HepG2 (cell line): ENCODE measurements at regions not wholly inside any gene's neighbourhood (a gene's known extent, or its start where the extent isn't known, plus 50 kb on each side); places are given as distances from the start of the nearest gene placed in this dataset.

Source experiments
- BRCA1 ChIP-seq: sonication (generic); formaldehyde crosslinking; IDR thresholded peaks from 2 replicates; pipeline ENCODE4 v1.4.0; 2020; ENCODE audit warnings: missing genetic modification reagents
- CEBPB ChIP-seq: IDR thresholded peaks from 2 replicates; pipeline ENCODE4 v1.6.1; 2011; ENCODE audit warnings: low read depth, low read length, improper control_type of control experiment, borderline replicate concordance
- EZH2 ChIP-seq: conservative IDR thresholded peaks from 2 replicates; pipeline ENCODE4 v1.6.1; 2012; ENCODE audit warnings: mild to moderate bottlenecking, low read depth, low read length, moderate library complexity
- FOXJ3 ChIP-seq: sonication (generic); formaldehyde crosslinking; IDR thresholded peaks from 2 replicates; pipeline ENCODE4 v1.4.0; 2020; ENCODE audit warnings: missing genetic modification reagents, mild to moderate bottlenecking, borderline replicate concordance
- HES4 ChIP-seq: sonication (generic); formaldehyde crosslinking; IDR thresholded peaks from 2 replicates; pipeline ENCODE4 v1.9.0; 2021; ENCODE audit warnings: mild to moderate bottlenecking, missing genetic modification reagents, borderline replicate concordance
- NCOR1 ChIP-seq: fragments of 200-600 bp; sonication (generic); IDR thresholded peaks from 2 replicates; pipeline ENCODE4 v1.7.0; 2017; ENCODE audit warnings: antibody characterized with exemption, low read length, borderline replicate concordance
- NFE2 ChIP-seq: sonication (generic); formaldehyde crosslinking; IDR thresholded peaks from 2 replicates; pipeline ENCODE4 v1.4.0; 2020; ENCODE audit warnings: missing genetic modification reagents
- NFRKB ChIP-seq: fragments of 450-650 bp; IDR thresholded peaks from 2 replicates; pipeline ENCODE4 v1.6.1; 2017
- POLR2AphosphoS5 ChIP-seq: IDR thresholded peaks from 2 replicates; pipeline ENCODE4 v1.6.1; 2012; ENCODE audit warnings: low read depth, low read length
- SPEN ChIP-seq: sonication (generic); formaldehyde crosslinking; IDR thresholded peaks from 2 replicates; pipeline ENCODE4 v1.5.1; 2020; ENCODE audit warnings: low read depth, mild to moderate bottlenecking, missing genetic modification reagents
- ZNF446 ChIP-seq: sonication (generic); formaldehyde crosslinking; IDR thresholded peaks from 2 replicates; pipeline ENCODE4 v1.5.0; 2020; ENCODE audit warnings: mild to moderate bottlenecking, missing genetic modification reagents
- ZNF530 ChIP-seq: sonication (generic); formaldehyde crosslinking; IDR thresholded peaks from 2 replicates; pipeline ENCODE4 v1.5.0; 2020; ENCODE audit warnings: low read depth, mild to moderate bottlenecking, missing genetic modification reagents
- TF ChIP-seq, protein P1 (sequence below): sonication (generic); formaldehyde crosslinking; IDR thresholded peaks from 2 replicates; pipeline ENCODE4 v1.5.0; 2020; ENCODE audit warnings: mild to moderate bottlenecking, missing genetic modification reagents, moderate library complexity

GRCh38 chr2:105581555-105581944 lies 163.2 kb upstream of the NCK2 start:
- TF ChIP-seq, protein P1, sequence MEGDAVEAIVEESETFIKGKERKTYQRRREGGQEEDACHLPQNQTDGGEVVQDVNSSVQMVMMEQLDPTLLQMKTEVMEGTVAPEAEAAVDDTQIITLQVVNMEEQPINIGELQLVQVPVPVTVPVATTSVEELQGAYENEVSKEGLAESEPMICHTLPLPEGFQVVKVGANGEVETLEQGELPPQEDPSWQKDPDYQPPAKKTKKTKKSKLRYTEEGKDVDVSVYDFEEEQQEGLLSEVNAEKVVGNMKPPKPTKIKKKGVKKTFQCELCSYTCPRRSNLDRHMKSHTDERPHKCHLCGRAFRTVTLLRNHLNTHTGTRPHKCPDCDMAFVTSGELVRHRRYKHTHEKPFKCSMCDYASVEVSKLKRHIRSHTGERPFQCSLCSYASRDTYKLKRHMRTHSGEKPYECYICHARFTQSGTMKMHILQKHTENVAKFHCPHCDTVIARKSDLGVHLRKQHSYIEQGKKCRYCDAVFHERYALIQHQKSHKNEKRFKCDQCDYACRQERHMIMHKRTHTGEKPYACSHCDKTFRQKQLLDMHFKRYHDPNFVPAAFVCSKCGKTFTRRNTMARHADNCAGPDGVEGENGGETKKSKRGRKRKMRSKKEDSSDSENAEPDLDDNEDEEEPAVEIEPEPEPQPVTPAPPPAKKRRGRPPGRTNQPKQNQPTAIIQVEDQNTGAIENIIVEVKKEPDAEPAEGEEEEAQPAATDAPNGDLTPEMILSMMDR (CRISPR knock-in tag), result no peak
- TF ChIP-seq BRCA1 (CRISPR knock-in tag), result no peak
- TF ChIP-seq NCOR1, result no peak
- TF ChIP-seq FOXJ3 (CRISPR knock-in tag), result no peak
- TF ChIP-seq SPEN (CRISPR knock-in tag), result no peak
- TF ChIP-seq HES4 (CRISPR knock-in tag), result no peak
- TF ChIP-seq EZH2, result no peak
- no peak for TF ChIP-seq ZNF530
- no peak for TF ChIP-seq POLR2AphosphoS5
- no peak for TF ChIP-seq ZNF446
- TF ChIP-seq NFRKB, result no peak
- TF ChIP-seq CEBPB, result no peak
- no peak for TF ChIP-seq NFE2 (CRISPR knock-in tag)
